ENCODE measurements at regions not wholly inside any gene's neighbourhood (a gene's known extent, or its start where the extent isn't known, plus 50 kb on each side); places are given as distances from the start of the nearest gene placed in this dataset.

DNA sequence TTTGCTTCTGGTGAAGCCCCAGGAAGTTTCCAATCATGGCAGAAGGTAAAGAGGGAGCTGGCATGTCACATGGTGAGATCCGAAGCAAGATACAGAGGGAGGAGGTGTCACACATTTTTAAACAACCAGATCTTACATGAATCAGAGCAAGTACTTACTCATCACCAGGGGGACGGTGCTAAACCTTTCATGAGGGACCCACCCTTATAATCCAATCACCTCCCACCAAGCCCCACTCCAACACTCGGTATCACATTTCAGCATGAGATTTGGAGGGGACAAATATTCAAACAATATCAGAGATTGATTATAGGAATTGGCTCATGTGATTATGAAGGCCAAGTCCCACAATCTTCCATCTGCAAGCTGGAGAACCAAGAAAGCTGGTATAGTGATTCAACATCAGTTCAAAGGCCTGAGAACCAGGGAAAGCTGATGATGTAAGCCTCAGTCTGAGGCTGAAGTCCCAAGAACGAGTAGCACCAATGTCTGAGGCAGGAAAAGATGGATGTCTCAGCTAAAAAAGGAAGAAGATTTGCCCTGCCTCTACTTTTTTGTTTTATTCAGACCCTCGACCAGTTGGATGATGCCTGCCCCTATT lies 58.6 kb upstream of the WDFY2 start:
- Histone ChIP-seq H3K9ac (ENCODE audit: low read length) (no peak overlapping the region), H3K4me2 (replicated peaks; ENCODE audit: low read depth, low read length, poor library complexity, severe bottlenecking) (no peak overlapping the region), H3K27ac (ENCODE audit: low read length in 2 of 2) (no peak overlapping the region), H3K9me3 (ENCODE audit: control extremely low read depth in 1 of 3, control insufficient read depth in 2 of 3, insufficient read depth in 1 of 3, low read length in 2 of 3) (no peaks in the 10 kb centered on the region), H3K4me3 (ENCODE audit: control extremely low read depth in 1 of 5, extremely low read depth in 1 of 5, insufficient read depth in 1 of 5, low read depth in 2 of 5, low read length in 4 of 5) (no peak overlapping the region), H3K27me3 (replicated peaks in 1 of 4; ENCODE audit: control extremely low read depth in 1 of 4, control insufficient read depth in 3 of 4, insufficient read depth in 4 of 4, low read length in 3 of 4) (no peaks in the 10 kb centered on the region), H3K4me1 (ENCODE audit: control insufficient read depth in 2 of 2, insufficient read depth in 2 of 2, low read length in 2 of 2) (peaks cover 4 to 5% of the 10 kb centered on the region in 2 donors), H2AFZ (ENCODE audit: insufficient read depth, low read depth, low read length, poor library complexity, severe bottlenecking) (no peak overlapping the region), H4K20me1 (ENCODE audit: control insufficient read depth, insufficient read depth, low read length, poor library complexity, severe bottlenecking) (no peaks in the 10 kb centered on the region), H3K36me3 (replicated peaks in 1 of 2; ENCODE audit: control extremely low read depth in 1 of 2, control insufficient read depth in 1 of 2, extremely low read depth in 1 of 2, insufficient read depth in 2 of 2, low read length in 1 of 2) (no peaks in the 10 kb centered on the region), H3K79me2 (ENCODE audit: control insufficient read depth, insufficient read depth, low read length) (no peaks in the 10 kb centered on the region)
- Mint-ChIP-seq H3K27ac (no peak overlapping the region), H3K4me3 (no peak overlapping the region), H3K27me3 (no peaks in the 10 kb centered on the region), H3K4me1 (peaks cover 12% of the 10 kb centered on the region), H3K9me3 (ENCODE audit: insufficient read depth) (peaks cover 3% of the 10 kb centered on the region)
- CTCF ChIA-PET, result interaction anchor here (0.5 to 1.2 kb wide), 2 partner anchors 8 to 272 kb away, joined by 3 read pairs; no protein-coding TSS in a partner anchor
- ATAC-seq (ENCODE audit: low read depth) (no peak), DNase-seq (no peak)
- POLR2A ChIA-PET, result no interaction called here
- intact Hi-C loops (cut with micrococcal nuclease), result no loop called here
- no peak for TF ChIP-seq EZH2 (IDR thresholded peaks at IDR 0.05; ENCODE audit: borderline replicate concordance, insufficient read depth, low read depth, low read length, poor library complexity, severe bottlenecking)
- no peak for TF ChIP-seq CTCF (IDR thresholded peaks at IDR 0.05)
- WGBS (ENCODE audit: insufficient coverage), result 100% methylated on average over 1 of the region's 5 CpGs

GRCh38 chr13:51526202-51526601 lies 58.1 kb upstream of the WDFY2 start:
- CTCF ChIA-PET, result interaction anchor here (0.5 to 1.2 kb wide), 2 partner anchors 8 to 272 kb away, joined by 3 read pairs; no protein-coding TSS in a partner anchor
- WGBS (ENCODE audit: insufficient coverage), result no CpG with 5 or more reads among the region's 3 CpGs
- no peak for TF ChIP-seq CTCF (IDR thresholded peaks at IDR 0.05)
- TF ChIP-seq EZH2 (IDR thresholded peaks at IDR 0.05; ENCODE audit: borderline replicate concordance, insufficient read depth, low read depth, low read length, poor library complexity, severe bottlenecking), result no peak

More at GRCh38 chr13:51526202-51526601, 58.1 kb upstream of the WDFY2 start:
- Histone ChIP-seq H3K9ac (ENCODE audit: low read length) (no peak overlapping the region), H3K79me2 (ENCODE audit: control insufficient read depth, insufficient read depth, low read length) (no peaks in the 10 kb centered on the region), H3K4me3 (ENCODE audit: control extremely low read depth in 1 of 5, extremely low read depth in 1 of 5, insufficient read depth in 1 of 5, low read depth in 2 of 5, low read length in 4 of 5) (no peak overlapping the region), H3K4me1 (ENCODE audit: control insufficient read depth in 2 of 2, insufficient read depth in 2 of 2, low read length in 2 of 2) (peaks cover 4 to 5% of the 10 kb centered on the region in 2 donors), H3K4me2 (replicated peaks; ENCODE audit: low read depth, low read length, poor library complexity, severe bottlenecking) (no peak overlapping the region), H3K27ac (ENCODE audit: low read length in 2 of 2) (no peak overlapping the region), H4K20me1 (ENCODE audit: control insufficient read depth, insufficient read depth, low read length, poor library complexity, severe bottlenecking) (no peaks in the 10 kb centered on the region), H3K9me3 (ENCODE audit: control extremely low read depth in 1 of 3, control insufficient read depth in 2 of 3, insufficient read depth in 1 of 3, low read length in 2 of 3) (no peaks in the 10 kb centered on the region), H3K27me3 (replicated peaks in 1 of 4; ENCODE audit: control extremely low read depth in 1 of 4, control insufficient read depth in 3 of 4, insufficient read depth in 4 of 4, low read length in 3 of 4) (no peaks in the 10 kb centered on the region), H3K36me3 (replicated peaks in 1 of 2; ENCODE audit: control extremely low read depth in 1 of 2, control insufficient read depth in 1 of 2, extremely low read depth in 1 of 2, insufficient read depth in 2 of 2, low read length in 1 of 2) (no peaks in the 10 kb centered on the region), H2AFZ (ENCODE audit: insufficient read depth, low read depth, low read length, poor library complexity, severe bottlenecking) (no peak overlapping the region)
- peaks cover 3% of the 10 kb centered on the region for H3K9me3 Mint-ChIP-seq (ENCODE audit: insufficient read depth)
- no peak for ATAC-seq (ENCODE audit: low read depth)
- POLR2A ChIA-PET, result no interaction called here
- no peak overlapping the region for H3K4me3 Mint-ChIP-seq
- H3K27ac Mint-ChIP-seq, result no peak overlapping the region
- H3K27me3 Mint-ChIP-seq, result no peaks in the 10 kb centered on the region
- intact Hi-C loops (cut with micrococcal nuclease), result no loop called here
- DNase-seq, result no peak
- peaks cover 15% of the 10 kb centered on the region for H3K4me1 Mint-ChIP-seq

Data from B cell (primary cell).